Lung (tissue), 11 donors: ENCODE measurements at regions not wholly inside any gene's neighbourhood (a gene's known extent, or its start where the extent isn't known, plus 50 kb on each side); places are given as distances from the start of the nearest gene placed in this dataset.

Experiments used
- ATAC-seq: fragments of 200-7000 bp; cut with Tn5 transposase; one replicate; pipeline ENCODE4 v1.9.1; 2020; ENCODE audit warnings: moderate number of reproducible peaks; ENCODE audit not compliant: insufficient read depth, low FRiP score
- DNase-seq, 3 donors: peaks; one replicate each; pipeline ENCODE4 v3.0.0-alpha.2; 2013 to 2017
- H3K27ac ChIP-seq, 2 donors: one replicate each; pipeline ENCODE4 v1.5.1; 2013; ENCODE audit warnings: mild to moderate bottlenecking in 2 of 2, moderate library complexity in 2 of 2, control low read depth in 1 of 2, inconsistent platforms in 1 of 2, low read depth in 1 of 2, low read length in 1 of 2
- H3K27me3 ChIP-seq, 3 donors: one replicate each; pipeline ENCODE4 v1.5.1; 2013; ENCODE audit warnings: low read length in 2 of 3; ENCODE audit not compliant: control insufficient read depth in 3 of 3, insufficient read depth in 3 of 3
- H3K36me3 ChIP-seq, 4 donors: one replicate each; pipeline ENCODE4 v1.5.1; 2013; ENCODE audit warnings: low read length in 4 of 4, mild to moderate bottlenecking in 1 of 4, moderate library complexity in 1 of 4; ENCODE audit not compliant: control insufficient read depth in 4 of 4, insufficient read depth in 4 of 4
- H3K4me1 ChIP-seq, 5 donors: one replicate each; pipeline ENCODE4 v1.5.1; 2013; ENCODE audit warnings: low read length in 5 of 5, mild to moderate bottlenecking in 2 of 5, moderate library complexity in 1 of 5; ENCODE audit not compliant: control insufficient read depth in 5 of 5, insufficient read depth in 5 of 5
- H3K4me3 ChIP-seq: one replicate; pipeline ENCODE4 v1.5.1; 2013; ENCODE audit warnings: mild to moderate bottlenecking, control low read depth, moderate library complexity
- H3K9ac ChIP-seq, 2 donors: one replicate each; pipeline ENCODE4 v1.5.1; 2013; ENCODE audit warnings: low read length in 2 of 2, control low read depth in 1 of 2; ENCODE audit not compliant: insufficient read depth in 1 of 2
- H3K9me3 ChIP-seq, 4 donors: one replicate each; pipeline ENCODE4 v1.5.1; 2013; ENCODE audit warnings: low read length in 3 of 4, mild to moderate bottlenecking in 1 of 4, moderate library complexity in 1 of 4; ENCODE audit not compliant: control insufficient read depth in 4 of 4, insufficient read depth in 3 of 4
- CTCF ChIP-seq: IDR thresholded peaks from 2 replicates; pipeline ENCODE4 v1.5.1; 2012; ENCODE audit warnings: mild to moderate bottlenecking; ENCODE audit errors: control extremely low read depth, extremely low read depth
- WGBS, 2 donors: extraction: QIAGEN DNeasy Blood & Tissue Kit; methylation state at CpG; one replicate each; pipeline ENCODE4 v1.1.7; 2013; 5-methylcytosine and 5-hydroxymethylcytosine counted together
- donor health status: control.
- donor health status: control.
- donor health status: Bipolar disorder and iron deficiency.
- donor health status: healthy.
- donor health status: DM: yes; HTN: yes; CAD: no.

GRCh38 chr9:2336055-2336454 is 285.5 kb upstream of the VLDLR start:
- no peak for TF ChIP-seq CTCF
- Histone ChIP-seq H3K4me3 (no peak overlapping the region), H3K4me1 (peaks cover 0 to 35% (median 5%) of the 10 kb centered on the region in 5 donors), H3K9me3 (no peaks in the 10 kb centered on the region), H3K9ac (no peak overlapping the region), H3K27me3 (no peaks in the 10 kb centered on the region), H3K27ac (no peak overlapping the region), H3K36me3 (no peaks in the 10 kb centered on the region)
- DNase-seq (no peak), ATAC-seq (no peak)
- WGBS, 2 donors, result 77 to 85% methylated on average over 4 of the region's 4 CpGs

- 41 to 70% methylated on average over 2 of the region's 2 CpGs for WGBS, 2 donors
- no peak overlapping the region for H3K9ac ChIP-seq
- ATAC-seq, result no peak
Observed at GRCh38 chr9:2337131-2337530, 284.5 kb upstream of the VLDLR start.

GRCh38 chr9:2337627-2338026 is 284.0 kb upstream of the VLDLR start:
- TF ChIP-seq CTCF, result no peak
- WGBS, 2 donors, result 80 to 90% methylated on average over 4 of the region's 4 CpGs
- peak in 1 of 3 donors; percentile 43 for DNase-seq
- ATAC-seq, result no peak
- Histone ChIP-seq H3K4me3 (no peak overlapping the region), H3K27ac (no peak overlapping the region), H3K27me3 (no peaks in the 10 kb centered on the region), H3K36me3 (no peaks in the 10 kb centered on the region), H3K9me3 (no peaks in the 10 kb centered on the region), H3K9ac (no peak overlapping the region), H3K4me1 (peaks cover 0 to 35% (median 5%) of the 10 kb centered on the region in 5 donors)

More at GRCh38 chr9:2337131-2337530, 284.5 kb upstream of the VLDLR start:
- DNase-seq, result no peak
- TF ChIP-seq CTCF, result no peak
- H3K27ac ChIP-seq, result no peak overlapping the region
- no peaks in the 10 kb centered on the region for H3K27me3 ChIP-seq
- peaks cover 0 to 35% (median 5%) of the 10 kb centered on the region in 5 donors for H3K4me1 ChIP-seq
- H3K4me3 ChIP-seq, result no peak overlapping the region
- H3K9me3 ChIP-seq, result no peaks in the 10 kb centered on the region
- H3K36me3 ChIP-seq, result no peaks in the 10 kb centered on the region

GRCh38 chr9:2338777-2339365 is 282.7 kb upstream of the VLDLR start:
- Histone ChIP-seq H3K27me3 (no peaks in the 10 kb centered on the region), H3K27ac (no peak overlapping the region), H3K4me1 (peaks cover 0 to 35% (median 5%) of the 10 kb centered on the region in 5 donors), H3K4me3 (no peak overlapping the region), H3K36me3 (no peaks in the 10 kb centered on the region), H3K9ac (no peak overlapping the region), H3K9me3 (no peaks in the 10 kb centered on the region)
- DNase-seq (peak in 2 of 3 donors; percentile 56 to 69), ATAC-seq (no peak)
- WGBS, 2 donors, result 78 to 89% methylated on average over 4 of the region's 4 CpGs
- no peak for TF ChIP-seq CTCF
